Endothelial cell (in vitro differentiated cells): ENCODE measurements at regions not wholly inside any gene's neighbourhood (a gene's known extent, or its start where the extent isn't known, plus 50 kb on each side); places are given as distances from the start of the nearest gene placed in this dataset.

Experiments
- DNase-seq: peaks from one replicate; pipeline ENCODE4 v3.0.0; 2021; ENCODE audit warnings: low spot score
- H3K27ac Mint-ChIP-seq: one replicate; pipeline ENCODE4 v1.8.0; 2021; ENCODE audit warnings: mixed read lengths, inconsistent platforms; ENCODE audit not compliant: unreplicated experiment
- H3K27me3 Mint-ChIP-seq: one replicate; pipeline ENCODE4 v1.8.0; 2021; ENCODE audit warnings: mild to moderate bottlenecking, moderate library complexity, mixed read lengths, inconsistent platforms; ENCODE audit not compliant: unreplicated experiment
- H3K36me3 Mint-ChIP-seq: one replicate; pipeline ENCODE4 v1.8.0; 2021; ENCODE audit warnings: mild to moderate bottlenecking, low read depth, mixed read lengths, inconsistent platforms; ENCODE audit not compliant: unreplicated experiment
- H3K4me1 Mint-ChIP-seq: one replicate; pipeline ENCODE4 v1.8.0; 2021; ENCODE audit warnings: mild to moderate bottlenecking, mixed read lengths, inconsistent platforms; ENCODE audit not compliant: unreplicated experiment
- H3K4me3 Mint-ChIP-seq: one replicate; pipeline ENCODE4 v1.8.0; 2021; ENCODE audit warnings: mild to moderate bottlenecking, mixed read lengths, inconsistent platforms; ENCODE audit not compliant: unreplicated experiment
- H3K9me3 Mint-ChIP-seq: one replicate; pipeline ENCODE4 v1.8.0; 2021; ENCODE audit warnings: mixed read lengths, inconsistent platforms; ENCODE audit not compliant: unreplicated experiment
- TF ChIP-seq, protein P1 (sequence below): fragments of 200-600 bp; sonication (generic); IDR thresholded peaks from one replicate; pipeline ENCODE4 v1.5.0; 2021; ENCODE audit warnings: antibody characterized with exemption; ENCODE audit not compliant: unreplicated experiment

DNA sequence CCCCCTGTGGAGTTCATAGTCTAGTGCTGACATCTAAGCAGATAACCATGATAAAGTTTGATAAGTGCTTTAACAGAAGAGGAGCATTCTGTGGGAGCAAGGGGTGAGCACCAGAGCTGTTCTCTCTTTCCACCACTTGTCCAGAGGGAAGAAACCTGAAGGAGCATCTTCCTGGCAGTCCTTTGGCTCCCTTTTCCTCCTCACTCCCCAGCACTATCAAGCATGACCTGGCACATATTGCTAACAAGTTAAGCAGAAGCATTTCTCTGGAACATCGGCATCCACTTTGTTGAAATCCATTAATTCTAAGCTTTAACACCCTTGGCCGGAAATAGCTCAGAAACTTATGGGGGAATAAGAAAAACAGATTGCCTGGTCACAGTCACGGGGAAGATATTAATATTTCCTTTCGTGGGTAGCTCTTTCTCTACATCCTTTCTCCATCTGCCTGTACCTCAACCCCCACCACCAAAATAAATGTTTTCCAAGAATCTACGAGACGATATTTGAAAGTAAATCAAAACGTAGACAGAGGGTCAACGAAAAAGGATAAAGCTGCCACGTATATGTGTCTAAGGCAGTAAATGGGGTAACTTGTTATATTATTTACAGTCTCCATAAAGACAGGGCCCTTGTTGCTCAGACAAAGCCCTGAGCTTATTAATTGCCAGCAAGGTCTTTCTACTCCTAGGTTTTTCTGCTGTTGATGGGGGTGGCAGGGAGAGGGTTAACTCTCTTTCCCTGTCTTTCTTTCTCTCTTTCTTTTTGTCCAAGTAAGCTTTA lies 351.4 kb downstream of the NUF2 start:
- TF ChIP-seq, protein P1, sequence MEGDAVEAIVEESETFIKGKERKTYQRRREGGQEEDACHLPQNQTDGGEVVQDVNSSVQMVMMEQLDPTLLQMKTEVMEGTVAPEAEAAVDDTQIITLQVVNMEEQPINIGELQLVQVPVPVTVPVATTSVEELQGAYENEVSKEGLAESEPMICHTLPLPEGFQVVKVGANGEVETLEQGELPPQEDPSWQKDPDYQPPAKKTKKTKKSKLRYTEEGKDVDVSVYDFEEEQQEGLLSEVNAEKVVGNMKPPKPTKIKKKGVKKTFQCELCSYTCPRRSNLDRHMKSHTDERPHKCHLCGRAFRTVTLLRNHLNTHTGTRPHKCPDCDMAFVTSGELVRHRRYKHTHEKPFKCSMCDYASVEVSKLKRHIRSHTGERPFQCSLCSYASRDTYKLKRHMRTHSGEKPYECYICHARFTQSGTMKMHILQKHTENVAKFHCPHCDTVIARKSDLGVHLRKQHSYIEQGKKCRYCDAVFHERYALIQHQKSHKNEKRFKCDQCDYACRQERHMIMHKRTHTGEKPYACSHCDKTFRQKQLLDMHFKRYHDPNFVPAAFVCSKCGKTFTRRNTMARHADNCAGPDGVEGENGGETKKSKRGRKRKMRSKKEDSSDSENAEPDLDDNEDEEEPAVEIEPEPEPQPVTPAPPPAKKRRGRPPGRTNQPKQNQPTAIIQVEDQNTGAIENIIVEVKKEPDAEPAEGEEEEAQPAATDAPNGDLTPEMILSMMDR: no peak
- DNase-seq: no peak
- Mint-ChIP-seq H3K27me3 (no peaks in the 10 kb centered on the region), H3K4me1 (no peaks in the 10 kb centered on the region), H3K4me3 (no peak overlapping the region), H3K9me3 (no peaks in the 10 kb centered on the region), H3K36me3 (no peaks in the 10 kb centered on the region), H3K27ac (no peak overlapping the region)

DNA sequence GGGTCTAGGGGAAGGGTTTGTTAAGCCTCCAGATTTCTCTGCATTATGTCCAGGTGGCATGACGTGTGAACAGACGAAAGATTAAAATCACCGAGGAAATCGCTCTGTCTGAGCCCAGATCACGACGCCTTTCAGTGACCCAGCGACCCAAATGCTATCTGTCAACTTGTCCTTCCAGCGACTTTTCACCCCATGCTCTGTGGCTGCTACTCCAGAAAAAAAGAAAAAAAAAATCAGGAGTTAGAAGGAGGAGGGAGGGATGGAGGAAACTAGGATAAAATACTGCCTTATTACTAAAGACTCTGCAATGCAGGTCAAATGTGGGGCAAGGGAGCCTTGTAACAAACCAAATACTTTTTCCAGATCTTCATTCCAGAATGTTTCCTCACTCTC lies 352.0 kb downstream of the NUF2 start:
- TF ChIP-seq, protein P1: no peak
- H3K9me3 Mint-ChIP-seq: no peaks in the 10 kb centered on the region
- no peak overlapping the region for H3K4me3 Mint-ChIP-seq
- no peaks in the 10 kb centered on the region for H3K27me3 Mint-ChIP-seq
- no peaks in the 10 kb centered on the region for H3K4me1 Mint-ChIP-seq
- no peaks in the 10 kb centered on the region for H3K36me3 Mint-ChIP-seq
- H3K27ac Mint-ChIP-seq: no peak overlapping the region
- DNase-seq: no peak

DNA sequence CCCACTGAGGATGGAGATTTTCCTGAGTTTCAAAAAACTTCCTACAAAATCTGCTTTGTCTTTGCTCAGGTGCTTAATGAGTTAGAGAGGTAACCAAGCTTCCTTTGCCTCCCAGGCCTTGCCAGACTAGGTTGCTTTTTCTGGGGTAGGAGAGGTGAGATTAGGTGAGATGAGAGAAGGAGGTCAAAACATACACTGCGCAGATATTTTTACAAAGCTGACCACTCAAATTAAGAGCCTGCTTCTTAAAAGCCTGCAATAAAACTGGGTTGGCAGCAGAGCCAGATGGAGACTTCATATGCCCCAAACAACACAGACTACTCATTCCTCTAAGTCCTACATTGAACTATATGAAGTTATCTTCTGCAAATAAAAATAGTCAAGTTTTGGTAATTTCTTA lies 352.5 kb downstream of the NUF2 start:
- TF ChIP-seq, protein P1: no peak
- H3K4me3 Mint-ChIP-seq: no peak overlapping the region
- no peaks in the 10 kb centered on the region for H3K4me1 Mint-ChIP-seq

DNA sequence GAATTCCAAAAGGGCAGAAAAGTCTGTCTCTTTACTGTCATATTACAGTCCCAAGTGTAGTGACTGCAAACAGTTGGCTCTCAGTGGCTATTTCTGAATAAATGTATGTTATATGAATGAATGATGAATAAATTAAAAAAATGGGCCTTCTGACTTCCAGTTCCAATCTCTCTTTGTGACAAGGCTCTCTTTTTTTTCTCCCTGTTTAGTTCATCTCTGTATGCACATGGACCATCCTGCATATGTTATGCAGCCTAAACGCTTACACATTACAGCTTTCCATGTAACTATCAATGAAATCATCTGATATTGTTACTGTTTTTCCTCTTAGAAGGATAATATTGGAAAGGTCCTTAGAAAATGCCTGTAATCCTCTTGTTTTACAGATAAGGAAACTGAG lies 363.0 kb downstream of the NUF2 start:
- DNase-seq: no peak
- H3K27me3 Mint-ChIP-seq: no peaks in the 10 kb centered on the region
- H3K9me3 Mint-ChIP-seq: no peaks in the 10 kb centered on the region
- no peaks in the 10 kb centered on the region for H3K4me1 Mint-ChIP-seq
- no peak overlapping the region for H3K4me3 Mint-ChIP-seq
- TF ChIP-seq, protein P1: no peak
- H3K36me3 Mint-ChIP-seq: no peaks in the 10 kb centered on the region
- no peak overlapping the region for H3K27ac Mint-ChIP-seq

More for the DNA sequence above, 352.5 kb downstream of the NUF2 start:
- DNase-seq: no peak
- Mint-ChIP-seq H3K27ac (no peak overlapping the region), H3K36me3 (no peaks in the 10 kb centered on the region), H3K9me3 (no peaks in the 10 kb centered on the region), H3K27me3 (no peaks in the 10 kb centered on the region)

DNA sequence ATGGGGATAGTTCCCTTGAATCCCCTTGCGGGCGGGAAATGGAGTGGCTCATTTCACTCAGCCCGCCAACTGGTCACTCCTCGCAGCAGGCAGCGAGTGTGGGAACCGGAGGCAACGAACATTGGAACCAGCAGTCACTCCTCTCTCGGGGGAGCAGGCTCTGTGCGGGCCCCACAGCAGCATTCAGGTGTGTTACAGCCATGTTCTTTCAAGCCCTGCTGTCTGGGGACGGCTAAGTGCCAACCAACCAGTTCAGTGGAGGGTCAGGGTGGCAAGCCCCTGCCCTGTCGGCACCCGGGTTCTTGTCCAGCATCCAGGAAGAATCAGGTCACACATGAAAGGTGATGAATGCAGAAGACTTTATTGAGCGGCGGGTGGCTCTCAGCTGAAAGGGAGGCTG lies 370.5 kb downstream of the NUF2 start:
- Mint-ChIP-seq H3K4me3 (no peak overlapping the region), H3K36me3 (no peaks in the 10 kb centered on the region), H3K27me3 (no peaks in the 10 kb centered on the region), H3K27ac (no peak overlapping the region), H3K9me3 (no peaks in the 10 kb centered on the region), H3K4me1 (no peaks in the 10 kb centered on the region)
- no peak for DNase-seq
- TF ChIP-seq, protein P1: no peak
